Stomach (tissue), 4 donors: ENCODE measurements at regions not wholly inside any gene's neighbourhood (a gene's known extent, or its start where the extent isn't known, plus 50 kb on each side); places are given as distances from the start of the nearest gene placed in this dataset.

ENCODE experiments used
- CTCF ChIP-seq, 7 experiments: fragments of 450-650 bp in 4 of 7; fragments of 200-600 bp in 3 of 7; sonication (generic) in 3 of 7; IDR thresholded peaks; one replicate each; pipeline ENCODE4 v1.5.1; 2016 to 2019; ENCODE audit warnings: antibody characterized with exemption in 7 of 7, control low read depth in 2 of 7, mild to moderate bottlenecking in 1 of 7
- POLR2A ChIP-seq, 4 donors: fragments of 450-650 bp; IDR thresholded peaks; one replicate each; pipeline ENCODE4 v1.6.1; 2016; ENCODE audit warnings: antibody characterized with exemption in 4 of 4, control low read depth in 2 of 4, mild to moderate bottlenecking in 1 of 4, moderate library complexity in 1 of 4
- POLR2AphosphoS5 ChIP-seq, 3 donors: sonication (generic); formaldehyde crosslinking; IDR thresholded peaks; one replicate each; pipeline ENCODE4 v1.6.1; 2016; ENCODE audit warnings: antibody characterized with exemption in 3 of 3

GRCh38 chr12:124698211-124698997 is 131.0 kb upstream of the NCOR2 start:
- TF ChIP-seq POLR2A (IDR thresholded peaks at IDR 0.05) (no peak), CTCF (IDR thresholded peaks at IDR 0.05) (no peak), POLR2AphosphoS5 (IDR thresholded peaks at IDR 0.05) (no peak)
